Suprapubic skin (tissue), 4 donors: ENCODE measurements at regions not wholly inside any gene's neighbourhood (a gene's known extent, or its start where the extent isn't known, plus 50 kb on each side); places are given as distances from the start of the nearest gene placed in this dataset.

Experiments used
- DNase-seq, 2 donors: peaks; one replicate each; pipeline ENCODE4 v3.0.0-alpha.2; 2019; ENCODE audit warnings: low spot score in 2 of 2
- H3K27ac ChIP-seq: fragments of 200-600 bp; sonication (generic); one replicate; pipeline ENCODE4 v1.5.1; 2019
- H3K27me3 ChIP-seq: fragments of 200-600 bp; sonication (generic); one replicate; pipeline ENCODE4 v1.5.1; 2019
- H3K36me3 ChIP-seq: fragments of 200-600 bp; sonication (generic); one replicate; pipeline ENCODE4 v1.5.1; 2019
- H3K4me1 ChIP-seq: fragments of 200-600 bp; sonication (generic); one replicate; pipeline ENCODE4 v1.5.1; 2019
- H3K4me3 ChIP-seq: fragments of 200-600 bp; sonication (generic); one replicate; pipeline ENCODE4 v1.5.1; 2019; ENCODE audit warnings: mild to moderate bottlenecking
- H3K9me3 ChIP-seq: fragments of 200-600 bp; sonication (generic); one replicate; pipeline ENCODE4 v1.5.1; 2019
- CTCF ChIP-seq, 2 donors: fragments of 200-600 bp in 1 of 2; fragments of 450-650 bp in 1 of 2; sonication (generic) in 1 of 2; IDR thresholded peaks; one replicate each; pipeline ENCODE4 v1.5.1; 2016 to 2019; ENCODE audit warnings: antibody characterized with exemption in 2 of 2, mild to moderate bottlenecking in 1 of 2, moderate library complexity in 1 of 2
- EP300 ChIP-seq: sonication (generic); formaldehyde crosslinking; IDR thresholded peaks from one replicate; pipeline ENCODE4 v1.6.1; 2017; ENCODE audit warnings: antibody characterized with exemption
- POLR2A ChIP-seq, 2 donors: fragments of 450-650 bp; IDR thresholded peaks; one replicate each; pipeline ENCODE4 v1.6.1; 2017; ENCODE audit warnings: antibody characterized with exemption in 2 of 2, mild to moderate bottlenecking in 2 of 2, moderate library complexity in 2 of 2
- POLR2AphosphoS5 ChIP-seq, 3 donors: sonication (generic); formaldehyde crosslinking; IDR thresholded peaks; one replicate each; pipeline ENCODE4 v1.6.1; 2017; ENCODE audit warnings: antibody characterized with exemption in 3 of 3
- WGBS: methylation state at CpG from one replicate; pipeline ENCODE4 v1.1.5; 2018; 5-methylcytosine and 5-hydroxymethylcytosine counted together

GRCh38 chr4:32435308-32435707 is 1715.1 kb downstream of the PCDH7 start:
- Histone ChIP-seq H3K27ac (no peak overlapping the region), H3K4me1 (no peaks in the 10 kb centered on the region), H3K27me3 (no peaks in the 10 kb centered on the region), H3K9me3 (no peaks in the 10 kb centered on the region), H3K36me3 (no peaks in the 10 kb centered on the region), H3K4me3 (no peak overlapping the region)
- 78% methylated on average over 2 of the region's 2 CpGs for WGBS
- DNase-seq: no peak
- no peak for TF ChIP-seq EP300
- TF ChIP-seq POLR2AphosphoS5 (IDR thresholded peaks at IDR 0.05): no peak
- no peak for TF ChIP-seq CTCF (IDR thresholded peaks at IDR 0.05)
- no peak for TF ChIP-seq POLR2A (IDR thresholded peaks at IDR 0.05)

GRCh38 chr4:32436816-32437215 is 1716.6 kb downstream of the PCDH7 start:
- Histone ChIP-seq H3K27ac (no peak overlapping the region), H3K36me3 (no peaks in the 10 kb centered on the region), H3K9me3 (no peaks in the 10 kb centered on the region), H3K4me3 (no peak overlapping the region), H3K27me3 (no peaks in the 10 kb centered on the region), H3K4me1 (no peaks in the 10 kb centered on the region)
- DNase-seq: no peak
- 79% methylated on average over 3 of the region's 3 CpGs for WGBS
- TF ChIP-seq CTCF (IDR thresholded peaks at IDR 0.05) (no peak), POLR2AphosphoS5 (IDR thresholded peaks at IDR 0.05) (no peak), POLR2A (IDR thresholded peaks at IDR 0.05) (no peak), EP300 (no peak)

- Histone ChIP-seq H3K27me3 (no peaks in the 10 kb centered on the region), H3K27ac (no peak overlapping the region), H3K9me3 (no peaks in the 10 kb centered on the region), H3K4me1 (no peaks in the 10 kb centered on the region), H3K36me3 (no peaks in the 10 kb centered on the region), H3K4me3 (no peak overlapping the region)
- 54% methylated on average over 3 of the region's 3 CpGs for WGBS
- TF ChIP-seq POLR2AphosphoS5 (IDR thresholded peaks at IDR 0.05): no peak
- TF ChIP-seq POLR2A (IDR thresholded peaks at IDR 0.05): no peak
- DNase-seq: no peak
Observed at GRCh38 chr4:32440391-32440790, 1720.2 kb downstream of the PCDH7 start.

- Histone ChIP-seq H3K9me3 (no peaks in the 10 kb centered on the region), H3K27me3 (no peaks in the 10 kb centered on the region), H3K4me3 (no peak overlapping the region), H3K4me1 (no peaks in the 10 kb centered on the region), H3K36me3 (no peaks in the 10 kb centered on the region), H3K27ac (no peak overlapping the region)
- no peak for TF ChIP-seq CTCF (IDR thresholded peaks at IDR 0.05)
- TF ChIP-seq POLR2A (IDR thresholded peaks at IDR 0.05): no peak
- no peak for TF ChIP-seq EP300
- TF ChIP-seq POLR2AphosphoS5 (IDR thresholded peaks at IDR 0.05): no peak
- 89% methylated on average over 1 of the region's 1 CpG for WGBS
- DNase-seq: no peak
Observed at GRCh38 chr4:32454482-32454881, 1734.3 kb downstream of the PCDH7 start.

GRCh38 chr4:32455231-32455630 is 1735.1 kb downstream of the PCDH7 start:
- H3K9me3 ChIP-seq: no peaks in the 10 kb centered on the region
- no peaks in the 10 kb centered on the region for H3K36me3 ChIP-seq
- DNase-seq: no peak
- 79% methylated on average over 2 of the region's 2 CpGs for WGBS
- no peaks in the 10 kb centered on the region for H3K4me1 ChIP-seq
- no peaks in the 10 kb centered on the region for H3K27me3 ChIP-seq
- H3K4me3 ChIP-seq: no peak overlapping the region
- TF ChIP-seq CTCF (IDR thresholded peaks at IDR 0.05): no peak
- TF ChIP-seq POLR2A (IDR thresholded peaks at IDR 0.05): no peak
- TF ChIP-seq EP300: no peak
- TF ChIP-seq POLR2AphosphoS5 (IDR thresholded peaks at IDR 0.05): no peak
- H3K27ac ChIP-seq: no peak overlapping the region

GRCh38 chr4:32460972-32461371 is 1740.8 kb downstream of the PCDH7 start:
- no peaks in the 10 kb centered on the region for H3K9me3 ChIP-seq
- no peaks in the 10 kb centered on the region for H3K4me1 ChIP-seq
- DNase-seq: no peak
- TF ChIP-seq EP300 (no peak), POLR2A (IDR thresholded peaks at IDR 0.05) (no peak)
- H3K27ac ChIP-seq: no peak overlapping the region
- WGBS: 89% methylated on average over 1 of the region's 1 CpG
- no peaks in the 10 kb centered on the region for H3K27me3 ChIP-seq
- no peaks in the 10 kb centered on the region for H3K36me3 ChIP-seq
- H3K4me3 ChIP-seq: no peak overlapping the region
